ENCODE measurements at regions not wholly inside any gene's neighbourhood (a gene's known extent, or its start where the extent isn't known, plus 50 kb on each side); places are given as distances from the start of the nearest gene placed in this dataset.
"Not testable (repeated sequence)": the region's sequence is repeated elsewhere in the genome, so short reads cannot be mapped to it uniquely, and the experiment has no call there.

DNA sequence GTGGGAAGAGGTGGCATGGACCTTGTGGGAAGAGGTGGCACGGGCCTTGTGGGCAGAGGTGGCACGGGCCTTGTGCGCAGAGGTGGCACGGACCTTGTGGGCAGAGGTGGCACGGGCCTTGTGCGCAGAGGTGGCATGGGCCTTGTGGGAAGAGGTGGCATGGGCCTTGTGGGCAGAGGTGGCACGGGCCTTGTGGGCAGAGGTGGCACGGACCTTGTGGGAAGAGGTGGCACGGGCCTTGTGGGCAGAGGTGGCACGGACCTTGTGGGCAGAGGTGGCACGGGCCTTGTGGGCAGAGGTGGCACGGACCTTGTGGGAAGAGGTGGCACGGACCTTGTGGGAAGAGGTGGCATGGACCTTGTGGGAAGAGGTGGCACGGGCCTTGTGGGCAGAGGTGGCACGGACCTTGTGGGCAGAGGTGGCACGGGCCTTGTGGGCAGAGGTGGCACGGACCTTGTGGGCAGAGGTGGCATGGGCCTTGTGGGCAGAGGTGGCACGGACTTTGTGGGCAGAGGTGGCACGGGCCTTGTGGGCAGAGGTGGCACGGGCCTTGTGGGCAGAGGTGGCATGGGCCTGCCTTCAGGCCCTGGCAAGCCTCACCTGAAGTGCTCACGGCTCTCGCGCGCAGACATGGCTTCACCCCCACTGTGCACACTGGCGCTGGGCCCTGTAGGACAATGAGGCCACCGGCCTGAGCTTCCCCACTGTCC, 403.5 kb downstream of the THBS2 start:
- not testable (repeated sequence) for DNase-seq

DNA sequence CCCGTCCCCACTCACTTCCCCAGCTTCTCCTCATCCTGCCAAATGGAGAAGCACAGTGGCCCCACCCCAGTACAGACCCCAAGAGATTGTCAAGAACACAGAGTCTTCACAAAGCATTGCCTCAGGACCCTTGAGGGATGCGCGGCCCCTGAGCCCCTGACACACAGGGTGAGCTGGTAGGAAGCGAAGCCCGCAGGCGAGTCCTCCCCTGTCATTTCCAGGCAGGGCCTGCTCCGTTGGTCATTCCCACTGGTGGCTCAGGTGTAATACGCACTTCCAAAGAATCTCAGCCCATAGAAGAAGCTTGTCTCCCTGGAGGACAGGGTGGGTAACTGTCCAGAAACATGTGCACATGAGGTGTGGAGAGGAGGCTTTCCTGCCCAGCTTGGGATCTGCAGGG, 404.2 kb downstream of the THBS2 start:
- DNase-seq: no peak

DNA sequence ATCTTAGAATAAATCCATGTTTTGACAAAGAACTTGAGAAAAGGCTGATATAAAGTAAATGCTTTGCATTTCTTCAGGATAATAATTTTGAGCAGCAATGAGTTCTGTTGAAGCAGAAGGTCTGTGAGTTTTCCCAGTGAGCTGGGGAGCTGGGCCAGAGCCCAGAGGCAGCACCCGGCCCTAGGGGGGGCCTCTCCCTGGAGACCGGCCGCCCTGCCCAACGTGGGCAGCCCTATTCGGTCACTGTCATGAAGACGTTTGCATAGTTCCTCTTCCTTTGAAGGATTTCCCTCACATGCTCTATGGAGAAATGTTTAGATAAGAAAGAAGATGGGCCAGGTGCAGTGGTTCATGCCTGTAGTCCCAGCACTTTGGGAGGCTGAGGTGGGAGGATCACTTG, 404.8 kb downstream of the THBS2 start:
- no peak for DNase-seq

DNA sequence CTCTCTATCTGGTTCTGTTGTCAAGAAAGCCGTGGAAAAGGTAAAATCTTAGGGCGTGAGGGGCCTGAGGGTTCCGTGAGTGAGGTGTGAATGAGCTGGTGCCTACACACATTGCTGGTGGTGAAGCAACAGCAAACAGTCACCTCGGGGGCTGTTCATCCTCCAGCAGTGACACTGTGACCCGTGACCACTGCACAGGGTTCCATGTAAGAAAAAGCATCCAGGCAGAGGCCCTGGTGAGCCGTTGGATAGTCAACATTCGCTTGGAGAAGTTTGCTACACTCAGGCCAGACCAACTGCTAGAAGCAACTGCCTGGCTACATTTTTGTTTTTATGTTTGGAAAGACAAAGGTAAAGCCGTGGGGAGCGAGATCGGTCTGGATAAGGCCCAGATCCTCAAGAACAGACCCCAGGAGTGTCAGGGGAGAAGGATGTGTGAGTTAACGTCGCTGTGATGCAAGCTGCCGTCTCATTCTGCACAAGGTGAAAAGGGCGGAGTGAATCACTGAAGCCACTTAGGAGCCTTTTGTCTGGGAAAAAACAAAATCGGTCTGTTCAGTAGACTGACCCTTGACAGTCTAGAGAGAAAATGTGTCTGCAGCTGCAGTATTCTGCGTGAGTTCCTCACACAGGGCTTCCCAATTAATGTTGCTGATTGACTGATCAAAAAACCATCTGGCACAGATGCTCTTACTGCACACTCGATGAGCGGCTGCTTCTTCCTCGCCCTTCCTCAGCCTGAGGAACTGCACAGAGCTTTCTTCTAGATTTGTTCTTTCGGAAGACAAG, 404.0 kb downstream of the SMOC2 start:
- no peak for DNase-seq

DNA sequence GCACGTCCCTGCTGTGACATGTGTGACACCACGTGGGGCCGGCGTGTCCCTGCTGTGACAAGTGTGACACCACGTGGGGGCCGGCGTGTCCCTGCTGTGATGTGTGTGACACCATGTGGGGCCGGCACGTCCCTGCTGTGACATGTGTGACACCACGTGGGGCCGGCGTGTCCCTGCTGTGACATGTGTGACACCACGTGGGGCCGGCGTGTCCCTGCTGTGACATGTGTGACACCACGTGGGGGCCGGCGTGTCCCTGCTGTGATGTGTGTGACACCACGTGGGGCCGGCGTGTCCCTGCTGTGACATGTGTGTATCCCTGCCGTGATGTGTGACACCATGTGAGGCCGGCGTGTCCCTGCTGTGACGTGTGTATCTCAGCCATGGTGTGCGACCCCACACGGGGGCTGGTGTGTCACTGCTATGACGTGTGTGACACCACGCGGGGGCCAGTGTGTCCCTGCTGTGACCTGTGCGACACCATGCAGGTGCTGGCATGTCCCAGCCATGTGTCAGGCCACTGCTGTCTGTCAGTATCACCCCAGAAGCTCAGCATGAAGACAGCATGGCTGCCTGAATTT, 401.7 kb downstream of the SMOC2 start:
- DNase-seq: not testable (repeated sequence)

DNA sequence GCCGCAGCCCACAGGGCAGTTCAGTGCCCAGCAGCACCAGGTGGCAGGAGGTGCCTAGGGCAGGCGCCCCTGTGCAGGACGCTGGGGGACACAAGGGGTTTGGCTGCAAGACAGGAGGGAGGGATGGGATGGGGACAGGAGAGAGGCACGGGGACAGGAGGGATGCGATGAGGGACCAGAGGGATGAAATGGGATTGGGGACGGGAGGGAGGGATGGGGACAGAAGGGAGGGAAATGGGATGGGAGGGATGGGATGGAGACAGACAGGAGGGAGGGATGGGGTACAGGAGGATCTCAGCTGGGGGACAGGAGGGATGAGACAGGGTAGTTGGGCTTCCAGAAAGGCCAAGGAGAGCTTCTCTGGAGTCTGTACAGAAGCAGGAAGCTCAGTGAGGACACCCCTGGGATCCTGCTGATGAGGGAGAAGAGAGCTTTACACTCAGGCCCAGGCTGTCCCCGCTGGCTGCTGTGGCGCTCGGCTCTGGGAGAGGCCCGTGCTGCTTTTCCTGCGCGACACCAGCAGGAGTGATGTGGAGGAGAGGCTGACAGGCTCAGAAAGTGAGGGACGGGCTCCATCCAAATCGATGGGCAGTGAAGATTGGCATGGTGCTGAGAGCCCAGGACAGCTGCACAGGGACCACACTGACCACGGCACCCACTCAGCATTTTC, 400.8 kb downstream of the SMOC2 start:
- no peak for DNase-seq

DNA sequence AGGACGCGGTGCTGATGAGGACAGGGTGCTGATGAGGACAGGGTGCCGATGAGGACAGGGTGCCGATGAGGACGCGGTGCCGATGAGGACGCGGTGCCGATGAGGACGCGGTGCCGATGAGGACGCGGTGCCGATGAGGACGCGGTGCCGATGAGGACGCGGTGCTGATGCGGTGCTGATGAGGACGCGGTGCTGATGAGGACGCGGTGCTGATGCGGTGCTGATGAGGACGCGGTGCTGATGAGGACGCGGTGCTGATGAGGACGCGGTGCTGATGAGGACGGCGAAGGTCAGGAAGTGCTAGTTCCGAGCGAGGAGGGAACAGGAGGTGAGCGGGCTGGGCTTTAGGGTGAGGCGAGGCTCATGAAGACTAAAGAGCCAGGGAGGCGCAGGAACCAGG, 399.9 kb downstream of the SMOC2 start:
- not testable (repeated sequence) for DNase-seq

DNA sequence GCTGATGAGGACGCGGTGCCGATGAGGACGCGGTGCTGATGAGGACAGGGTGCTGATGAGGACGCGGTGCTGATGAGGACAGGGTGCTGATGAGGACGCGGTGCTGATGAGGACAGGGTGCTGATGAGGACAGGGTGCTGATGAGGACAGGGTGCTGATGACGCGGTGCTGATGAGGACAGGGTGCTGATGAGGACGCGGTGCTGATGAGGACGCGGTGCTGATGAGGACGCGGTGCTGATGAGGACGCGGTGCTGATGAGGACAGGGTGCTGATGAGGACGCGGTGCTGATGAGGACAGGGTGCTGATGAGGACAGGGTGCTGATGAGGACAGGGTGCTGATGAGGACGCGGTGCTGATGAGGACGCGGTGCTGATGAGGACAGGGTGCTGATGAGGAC, 399.3 kb downstream of the SMOC2 start:
- not testable (repeated sequence) for DNase-seq

DNA sequence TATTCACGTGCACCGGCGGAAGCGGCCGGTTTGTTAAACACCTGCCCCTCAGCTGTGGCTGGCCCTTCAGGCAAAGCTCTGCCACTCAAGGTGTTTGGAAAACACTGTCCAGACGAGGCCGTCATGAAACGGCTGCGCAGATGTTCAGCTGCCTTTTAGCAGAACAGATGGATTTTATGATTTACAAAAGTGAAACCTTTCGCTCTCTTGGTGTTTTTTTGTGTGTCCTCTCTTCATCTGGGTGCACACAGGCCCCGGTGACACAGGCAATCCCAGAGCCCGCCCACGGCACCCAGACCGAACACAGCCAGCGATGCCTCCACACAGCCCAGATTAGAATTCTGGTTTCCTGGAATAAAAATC, 397.0 kb downstream of the SMOC2 start:
- DNase-seq: no peak

DNA sequence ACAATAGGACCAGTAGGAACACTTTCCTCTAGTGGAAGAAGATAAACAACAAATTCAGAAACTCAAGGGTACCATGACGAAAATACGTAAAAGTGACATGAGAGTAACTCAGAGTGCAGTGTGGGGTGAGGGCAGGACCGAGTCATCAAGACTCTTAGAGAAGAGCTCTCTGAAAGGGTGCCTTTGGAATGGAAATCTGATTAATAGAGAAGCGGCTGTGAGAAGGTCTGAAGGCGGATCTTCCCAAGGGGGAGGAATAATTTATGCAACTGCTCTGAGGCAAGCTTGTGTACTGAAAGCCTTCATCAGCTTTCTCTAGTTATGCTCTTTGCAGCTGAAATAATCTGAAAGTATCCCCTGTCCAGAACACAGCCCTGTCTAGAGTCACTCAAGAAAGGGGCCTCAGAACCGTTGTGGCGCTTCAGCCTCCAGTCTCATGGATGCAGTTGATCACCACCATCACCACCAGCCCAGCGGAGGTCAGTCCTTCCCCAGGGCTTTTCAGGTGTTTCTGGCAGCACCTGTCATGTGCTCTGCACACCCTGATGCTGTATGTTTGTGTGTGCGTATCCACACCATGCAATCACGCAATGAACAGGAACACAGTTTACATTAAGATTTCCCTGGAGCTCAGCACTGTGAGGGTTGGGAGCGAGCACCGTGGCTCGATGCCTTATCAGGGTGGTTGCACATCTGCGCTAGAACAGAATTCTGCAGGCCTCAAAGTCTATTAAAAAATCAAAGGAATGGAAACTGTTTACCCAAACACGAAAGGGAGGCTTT, 396.5 kb downstream of the SMOC2 start:
- DNase-seq: no peak

DNA sequence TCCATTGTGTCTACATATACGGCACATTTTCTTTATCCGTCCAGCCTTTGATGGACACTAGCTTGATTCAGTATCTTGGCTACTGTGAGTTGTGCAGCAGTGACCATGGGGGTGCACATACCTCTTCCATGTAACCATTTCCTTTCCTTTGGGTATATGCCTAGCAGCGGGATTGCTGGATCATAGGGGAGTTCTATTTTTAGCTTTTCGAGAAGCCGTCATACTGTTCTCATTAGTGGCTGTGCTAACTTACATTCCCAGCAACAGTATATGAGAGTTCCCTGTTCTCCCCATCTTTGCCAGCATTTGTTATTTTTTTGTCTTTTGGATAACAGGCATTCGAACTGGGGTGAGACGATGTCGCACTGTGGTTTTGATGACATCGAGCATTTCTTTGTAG, 395.0 kb downstream of the SMOC2 start:
- no peak for DNase-seq

DNA sequence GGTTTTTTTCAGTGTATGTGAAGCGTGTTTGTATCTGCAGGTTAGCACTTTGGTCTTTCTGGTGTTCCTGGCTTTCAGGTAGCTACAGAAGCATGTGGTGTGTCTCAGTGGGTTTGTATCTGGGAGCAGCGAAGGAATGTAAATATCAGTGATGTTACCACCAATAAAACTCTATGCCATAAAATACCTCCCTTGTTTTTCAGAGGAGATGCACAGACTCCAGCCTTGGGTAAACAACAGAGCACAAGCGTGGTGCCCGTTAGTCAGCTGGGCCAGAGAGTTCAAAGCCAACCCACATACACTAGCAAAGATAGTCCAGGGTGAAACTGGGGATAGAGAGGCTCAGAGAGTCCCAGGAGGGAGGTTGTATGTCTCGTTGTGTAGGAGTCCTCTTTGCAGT, 393.8 kb downstream of the SMOC2 start:
- DNase-seq: no peak

DNA sequence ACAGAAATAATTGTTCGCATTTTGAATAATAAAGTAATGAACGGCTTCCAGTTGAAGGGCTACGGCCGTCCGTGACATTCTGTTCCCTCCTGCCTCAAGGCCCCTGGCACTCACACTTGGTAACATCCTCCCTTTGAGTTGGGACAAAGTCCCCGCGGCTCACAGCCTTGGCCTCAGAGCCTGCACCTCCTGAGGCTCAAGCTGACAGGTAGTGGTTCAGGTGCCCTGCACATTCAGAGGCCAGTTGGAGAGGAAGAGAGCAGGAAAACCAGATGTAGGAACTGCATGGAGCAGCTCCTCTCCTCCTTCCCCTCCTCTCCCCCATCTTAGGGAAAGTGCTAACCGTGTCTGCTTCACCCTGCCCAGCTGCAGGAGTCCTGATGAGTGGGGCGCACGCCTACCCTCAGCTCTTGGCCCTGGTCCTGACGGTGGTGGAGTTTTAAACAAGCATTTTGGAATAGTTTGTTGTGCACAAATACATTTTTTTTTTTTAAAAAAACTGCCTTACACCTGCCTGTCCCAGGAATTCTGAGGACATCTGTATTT, 393.1 kb downstream of the SMOC2 start:
- no peak for DNase-seq

DNA sequence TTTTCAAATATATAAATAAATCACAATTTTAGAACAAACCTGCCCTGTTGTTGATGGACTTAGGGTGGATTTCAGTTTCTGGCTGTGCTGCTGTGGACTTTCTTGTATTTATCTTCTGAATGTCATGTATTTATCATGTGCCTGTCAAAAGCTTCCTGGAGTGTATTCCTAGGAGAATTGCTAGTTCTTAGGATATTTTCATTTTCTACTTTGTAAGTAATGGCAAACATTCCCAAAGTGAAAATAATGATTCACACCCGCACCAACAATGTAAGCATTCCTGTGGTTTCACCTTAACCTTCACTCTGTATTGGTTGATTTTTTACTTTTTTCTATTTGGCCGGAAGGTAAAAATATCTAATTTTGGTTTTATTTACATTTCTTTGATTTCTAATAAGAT, 387.8 kb downstream of the SMOC2 start:
- DNase-seq: no peak

DNA sequence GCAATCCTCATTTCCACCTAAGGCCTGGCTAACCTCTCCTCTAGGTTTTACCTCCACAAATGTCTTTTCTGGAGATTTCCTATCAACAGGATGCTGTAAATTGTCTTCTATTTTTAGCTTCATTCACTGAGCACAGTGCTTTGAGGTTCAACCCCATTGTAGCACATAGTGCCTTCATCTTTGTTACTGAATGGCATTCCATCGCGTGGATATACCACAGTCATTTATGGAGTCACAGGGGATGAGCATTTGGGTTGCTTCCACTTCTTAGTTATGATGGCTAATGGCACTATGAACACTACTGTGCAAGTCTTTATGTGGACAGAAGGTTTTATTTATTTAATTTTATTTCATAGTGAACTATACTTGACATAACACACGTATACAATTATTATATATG, 387.1 kb downstream of the SMOC2 start:
- no peak for DNase-seq

DNA sequence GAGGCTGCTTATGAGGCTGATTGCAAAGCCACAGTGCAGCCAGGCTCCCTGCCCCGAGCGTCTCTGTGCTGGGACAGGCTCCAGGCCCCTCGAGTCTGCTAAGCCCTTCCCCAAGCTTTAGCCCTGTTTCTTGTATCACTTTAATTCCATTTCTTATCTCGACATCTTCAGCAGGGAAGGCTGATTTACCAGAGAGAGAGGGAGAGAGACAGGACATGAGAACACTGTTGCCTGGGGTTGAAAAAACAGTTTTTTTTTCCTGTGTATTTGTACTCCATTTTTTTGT, 386.5 kb downstream of the SMOC2 start:
- DNase-seq: no peak

DNA sequence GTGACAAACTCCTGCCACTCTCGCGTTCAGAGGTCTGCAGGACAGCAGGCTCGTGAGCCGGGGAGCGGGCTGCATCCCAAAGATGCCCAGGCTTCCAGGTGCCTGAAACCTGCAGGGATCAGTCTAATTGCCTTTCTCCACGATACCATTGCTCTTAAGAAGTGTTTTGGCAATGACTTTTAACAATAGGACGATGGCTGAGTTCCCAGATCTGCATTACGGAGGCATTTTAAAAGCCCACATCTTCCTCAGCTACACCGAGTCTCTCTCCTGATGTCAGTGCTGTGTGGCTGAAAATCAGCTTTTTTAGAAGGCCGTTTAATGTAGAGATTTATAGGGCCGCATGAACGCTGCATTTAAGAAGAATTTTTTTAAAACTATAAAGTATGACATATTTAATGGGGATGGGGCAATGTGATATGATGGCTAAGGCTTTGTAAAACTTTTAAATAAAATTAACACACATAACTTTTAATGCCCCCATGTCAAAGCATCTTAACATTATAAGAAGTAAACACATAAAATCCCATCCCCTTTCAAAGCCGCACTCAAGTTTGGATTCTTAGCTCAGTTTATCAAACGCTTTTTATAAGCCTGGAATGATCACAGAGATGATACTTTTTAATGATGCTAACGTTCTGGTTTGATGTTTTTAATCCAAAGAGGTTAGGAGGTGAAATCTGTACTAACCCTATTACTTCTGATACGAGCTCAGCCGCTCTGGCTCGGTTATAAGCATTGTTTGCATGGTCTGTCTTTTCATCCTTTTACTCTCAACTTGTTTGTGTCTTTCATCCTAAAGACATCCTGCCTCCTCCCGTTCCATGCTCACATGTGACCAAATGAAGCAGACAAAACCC, 386.0 kb downstream of the SMOC2 start:
- DNase-seq: no peak

DNA sequence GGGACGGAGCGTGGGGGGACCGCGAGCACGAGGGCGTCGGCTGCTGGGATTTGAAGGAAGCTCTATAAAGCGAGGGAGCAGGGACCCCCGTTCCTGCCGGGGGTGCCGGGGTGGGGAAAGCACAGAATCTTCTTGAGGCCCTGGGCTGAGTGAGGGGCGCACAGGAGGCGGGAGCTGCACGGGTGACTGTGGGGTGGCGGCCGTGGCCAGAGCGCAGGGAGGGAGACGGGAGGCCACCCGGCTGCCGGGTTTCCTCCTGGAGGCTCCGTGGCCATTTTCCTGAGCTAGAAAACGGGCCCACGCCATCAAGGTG, 385.1 kb downstream of the SMOC2 start:
- DNase-seq: no peak

DNA sequence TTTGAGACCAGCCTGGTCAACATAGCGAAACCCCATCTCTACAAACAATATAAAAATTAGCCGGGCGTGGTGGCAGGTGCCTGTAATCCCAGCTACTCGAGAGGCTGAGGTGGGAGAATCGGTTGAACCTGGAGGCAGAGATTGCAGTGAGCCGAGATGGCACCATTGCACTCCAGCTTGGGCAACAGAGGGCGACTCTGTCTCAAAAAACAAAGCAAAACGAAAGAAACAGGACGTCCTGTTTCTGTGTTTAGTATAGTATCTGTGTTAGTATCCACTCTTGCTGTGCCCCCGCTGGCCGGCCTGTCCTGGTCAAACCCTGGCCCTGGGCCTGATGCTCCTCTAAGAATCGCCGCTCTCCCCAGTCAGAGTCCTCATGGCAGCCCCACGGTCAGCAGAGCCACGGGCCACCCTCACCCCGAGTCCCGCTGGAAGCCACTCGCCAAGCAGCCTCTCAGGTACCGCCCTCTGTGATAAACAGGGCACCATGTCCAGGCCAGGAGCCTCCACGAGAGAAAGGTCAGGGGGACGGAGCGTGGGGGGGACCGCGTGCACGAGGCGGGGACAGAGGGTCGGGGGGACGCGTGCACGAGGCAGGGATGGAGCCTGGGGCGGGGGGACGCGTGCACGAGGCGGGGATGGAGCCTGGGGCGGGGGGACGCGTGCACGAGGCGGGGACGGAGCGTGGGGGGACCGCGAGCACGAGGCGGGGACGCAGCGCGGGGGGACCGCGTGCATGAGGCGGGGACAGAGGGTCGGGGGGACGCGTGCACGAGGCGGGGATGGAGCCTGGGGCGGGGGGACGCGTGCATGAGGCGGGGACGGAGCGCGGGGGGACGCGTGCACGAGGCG, 384.5 kb downstream of the SMOC2 start:
- no peak for DNase-seq

DNA sequence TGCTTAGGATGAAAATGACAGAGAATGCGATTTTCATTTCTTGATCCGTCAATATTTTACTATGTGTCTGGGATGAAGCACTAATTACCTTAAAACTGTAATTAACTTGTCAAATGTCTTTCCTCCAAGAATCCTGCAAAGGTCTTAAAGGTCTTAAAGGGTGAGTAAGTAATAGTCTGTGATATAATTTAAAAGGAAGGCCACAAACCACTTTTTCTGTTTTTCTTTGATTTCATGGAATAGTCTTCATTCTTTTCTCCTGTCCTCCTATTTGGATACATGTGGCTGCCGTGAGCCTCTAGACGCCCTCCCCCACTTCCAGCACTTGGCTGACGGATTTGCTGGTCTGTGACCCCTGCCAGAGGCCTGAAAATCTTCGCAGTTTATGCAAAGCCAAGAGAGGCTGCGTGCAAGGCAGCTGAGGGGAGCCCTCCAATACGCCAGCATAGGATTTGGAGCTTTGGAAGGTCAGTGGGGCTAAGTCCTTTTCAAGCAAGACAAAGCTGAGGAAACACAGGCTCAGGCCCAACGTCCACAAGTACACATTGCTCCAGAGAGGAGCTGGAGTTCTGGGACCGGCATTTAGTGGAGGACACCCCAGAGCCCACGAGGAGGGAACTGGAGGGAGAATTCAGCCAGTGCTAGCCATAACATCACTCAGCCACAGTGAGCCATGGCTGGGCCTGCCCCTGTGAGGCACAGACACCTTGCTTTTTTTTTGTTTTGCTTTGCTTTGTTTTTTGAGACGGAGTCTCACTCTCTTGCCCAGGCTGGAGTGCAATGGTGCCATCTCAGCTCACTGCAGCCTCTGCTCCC, 382.6 kb downstream of the SMOC2 start:
- no peak for DNase-seq
